Loucy (cell line): ENCODE measurements at regions not wholly inside any gene's neighbourhood (a gene's known extent, or its start where the extent isn't known, plus 50 kb on each side); places are given as distances from the start of the nearest gene placed in this dataset.

Source experiments
- H2AFZ ChIP-seq: fragments of 200-600 bp; sonication (generic); 2 replicates; pipeline ENCODE4 v1.6.0; 2016; ENCODE audit warnings: antibody characterized with exemption, mild to moderate bottlenecking, low read length, moderate library complexity
- H3F3A ChIP-seq: fragments of 200-600 bp; 2 replicates; pipeline ENCODE4 v1.6.0; 2016; ENCODE audit warnings: antibody characterized with exemption, low read depth, mild to moderate bottlenecking
- H3K27me3 ChIP-seq: fragments of 200-600 bp; sonication (generic); 2 replicates; pipeline ENCODE4 v1.6.1; 2014; ENCODE audit warnings: low read length, mild to moderate bottlenecking; ENCODE audit not compliant: insufficient read depth, poor library complexity, severe bottlenecking
- H3K36me3 ChIP-seq: fragments of 200-600 bp; sonication (generic); 2 replicates; pipeline ENCODE4 v1.6.1; 2016; ENCODE audit warnings: low read length; ENCODE audit not compliant: insufficient read depth
- H3K4me1 ChIP-seq: fragments of 200-600 bp; sonication (generic); 2 replicates; pipeline ENCODE4 v1.5.1; 2014; ENCODE audit warnings: low read length, mild to moderate bottlenecking; ENCODE audit not compliant: insufficient read depth, poor library complexity, severe bottlenecking
- H3K4me2 ChIP-seq: fragments of 200-600 bp; sonication (generic); 2 replicates; pipeline ENCODE4 v1.6.0; 2014; ENCODE audit warnings: antibody characterized with exemption, low read length, low read depth, mild to moderate bottlenecking; ENCODE audit not compliant: poor library complexity, severe bottlenecking
- H3K4me3 ChIP-seq: fragments of 200-600 bp; sonication (generic); 2 replicates; pipeline ENCODE4 v1.5.1; 2014; ENCODE audit warnings: low read length, mild to moderate bottlenecking, mixed read lengths; ENCODE audit not compliant: poor library complexity, severe bottlenecking
- H3K79me2 ChIP-seq: fragments of 200-600 bp; sonication (generic); 2 replicates; pipeline ENCODE4 v1.6.1; 2014; ENCODE audit warnings: low read length; ENCODE audit not compliant: insufficient read depth
- H3K9ac ChIP-seq: fragments of 200-600 bp; sonication (generic); 2 replicates; pipeline ENCODE4 v1.6.0; 2014; ENCODE audit warnings: mild to moderate bottlenecking, low read depth, low read length, moderate library complexity; ENCODE audit not compliant: poor library complexity, severe bottlenecking
- H3K9me2 ChIP-seq: fragments of 200-600 bp; sonication (generic); replicated peaks from 2 replicates; pipeline ENCODE4 v1.6.1; 2016; ENCODE audit warnings: low read depth, low read length, mixed read lengths
- H3K9me3 ChIP-seq: fragments of 200-600 bp; sonication (generic); 2 replicates; pipeline ENCODE4 v1.6.1; 2014; ENCODE audit warnings: mild to moderate bottlenecking, antibody characterized with exemption, low read length, low read depth; ENCODE audit not compliant: insufficient read depth
- H4K20me1 ChIP-seq: fragments of 200-600 bp; sonication (generic); 2 replicates; pipeline ENCODE4 v1.6.0; 2014; ENCODE audit warnings: antibody characterized with exemption, low read length, mild to moderate bottlenecking; ENCODE audit not compliant: insufficient read depth, poor library complexity, severe bottlenecking
- CTCF ChIP-seq: fragments of 200-600 bp; sonication (generic); conservative IDR thresholded peaks from 2 replicates; pipeline ENCODE4 v1.5.1; 2014; ENCODE audit warnings: mild to moderate bottlenecking, antibody characterized with exemption, low read length
- EZH2phosphoT487 ChIP-seq: fragments of 200-600 bp; IDR thresholded peaks from 2 replicates; pipeline ENCODE4 v1.6.1; 2018; ENCODE audit warnings: antibody characterized with exemption, mild to moderate bottlenecking, moderate library complexity, borderline replicate concordance

GRCh38 chr20:53693262-53693871 is 99.7 kb upstream of the ZNF217 start:
- Histone ChIP-seq H3K36me3 (no peaks in the 10 kb centered on the region), H3K4me1 (peaks cover 20% of the 10 kb centered on the region), H4K20me1 (no peaks in the 10 kb centered on the region), H3K9ac (no peak overlapping the region), H3K27me3 (no peaks in the 10 kb centered on the region), H3K4me3 (no peak overlapping the region), H3K79me2 (no peaks in the 10 kb centered on the region), H3K9me3 (no peaks in the 10 kb centered on the region), H3F3A (no peaks in the 10 kb centered on the region; the same call in 1 of the 2 replicates), H3K9me2 (no peaks in the 10 kb centered on the region), H3K4me2 (peak overlapping the region; percentile 41), H2AFZ (no peak overlapping the region; the same call in 1 of the 2 replicates)
- no peak for TF ChIP-seq EZH2phosphoT487
- no peak for TF ChIP-seq CTCF

- Histone ChIP-seq H3K9me2 (no peaks in the 10 kb centered on the region), H4K20me1 (no peaks in the 10 kb centered on the region), H3K27me3 (no peaks in the 10 kb centered on the region), H3K4me3 (no peak overlapping the region), H3K4me2 (peak overlapping the region; percentile 41), H3F3A (no peaks in the 10 kb centered on the region; the same call in 1 of the 2 replicates), H3K79me2 (no peaks in the 10 kb centered on the region), H3K9ac (no peak overlapping the region), H3K36me3 (no peaks in the 10 kb centered on the region), H3K9me3 (no peaks in the 10 kb centered on the region), H3K4me1 (peaks cover 20% of the 10 kb centered on the region), H2AFZ (no peak overlapping the region)
- no peak for TF ChIP-seq EZH2phosphoT487
- TF ChIP-seq CTCF = no peak
Measured at GRCh38 chr20:53692465-53693067, 98.9 kb upstream of the ZNF217 start.

DNA sequence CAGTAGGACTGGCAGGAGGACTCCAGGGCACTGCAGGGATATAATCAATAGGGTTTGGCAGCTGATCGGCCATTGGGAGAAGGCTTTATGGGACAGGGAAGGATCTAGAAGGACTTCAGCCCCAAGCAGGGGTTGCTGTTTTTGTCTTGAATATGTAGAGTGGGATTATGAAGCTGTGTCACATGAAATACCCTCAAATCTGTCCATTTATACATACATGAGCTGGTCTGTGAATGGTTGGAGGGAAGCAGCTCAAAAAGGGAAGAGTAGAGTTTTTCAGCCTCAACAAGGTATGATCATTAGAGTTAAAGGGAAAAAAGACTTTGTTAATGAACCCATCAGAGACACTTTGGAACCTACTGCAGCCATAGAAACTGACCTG is 98.2 kb upstream of the ZNF217 start:
- Histone ChIP-seq H3K9me2 (no peaks in the 10 kb centered on the region), H3K27me3 (no peaks in the 10 kb centered on the region), H3F3A (no peaks in the 10 kb centered on the region; the same call in 1 of the 2 replicates), H3K4me3 (no peak overlapping the region), H3K9ac (no peak overlapping the region), H3K9me3 (no peaks in the 10 kb centered on the region), H2AFZ (no peak overlapping the region), H3K4me1 (peaks cover 20% of the 10 kb centered on the region), H3K79me2 (no peaks in the 10 kb centered on the region), H4K20me1 (no peaks in the 10 kb centered on the region), H3K4me2 (no peak overlapping the region), H3K36me3 (no peaks in the 10 kb centered on the region)
- TF ChIP-seq EZH2phosphoT487 (no peak), CTCF (no peak)
